Right lobe of liver (tissue), 4 donors: ENCODE measurements at regions not wholly inside any gene's neighbourhood (a gene's known extent, or its start where the extent isn't known, plus 50 kb on each side); places are given as distances from the start of the nearest gene placed in this dataset.

Source experiments
- POLR2A ChIP-seq: fragments of 450-650 bp; IDR thresholded peaks from one replicate; pipeline ENCODE4 v1.6.1; 2017; ENCODE audit warnings: antibody characterized with exemption, mild to moderate bottlenecking
- TF ChIP-seq, protein P1 (sequence below), 4 donors: fragments of 200-600 bp in 3 of 4; fragments of 450-650 bp in 1 of 4; IDR thresholded peaks; one replicate each; pipeline versions ENCODE4 v1.5.1 to v1.8.0; 2016 to 2022; ENCODE audit warnings: antibody characterized with exemption in 4 of 4, mild to moderate bottlenecking in 2 of 4
- donor health status: DM: no; HTN: no; CAD: no.
- donor health status: DM: no; HTN: no; CAD: no.
- donor health status: DM: no; HTN: yes; CAD: no.

- TF ChIP-seq, protein P1, sequence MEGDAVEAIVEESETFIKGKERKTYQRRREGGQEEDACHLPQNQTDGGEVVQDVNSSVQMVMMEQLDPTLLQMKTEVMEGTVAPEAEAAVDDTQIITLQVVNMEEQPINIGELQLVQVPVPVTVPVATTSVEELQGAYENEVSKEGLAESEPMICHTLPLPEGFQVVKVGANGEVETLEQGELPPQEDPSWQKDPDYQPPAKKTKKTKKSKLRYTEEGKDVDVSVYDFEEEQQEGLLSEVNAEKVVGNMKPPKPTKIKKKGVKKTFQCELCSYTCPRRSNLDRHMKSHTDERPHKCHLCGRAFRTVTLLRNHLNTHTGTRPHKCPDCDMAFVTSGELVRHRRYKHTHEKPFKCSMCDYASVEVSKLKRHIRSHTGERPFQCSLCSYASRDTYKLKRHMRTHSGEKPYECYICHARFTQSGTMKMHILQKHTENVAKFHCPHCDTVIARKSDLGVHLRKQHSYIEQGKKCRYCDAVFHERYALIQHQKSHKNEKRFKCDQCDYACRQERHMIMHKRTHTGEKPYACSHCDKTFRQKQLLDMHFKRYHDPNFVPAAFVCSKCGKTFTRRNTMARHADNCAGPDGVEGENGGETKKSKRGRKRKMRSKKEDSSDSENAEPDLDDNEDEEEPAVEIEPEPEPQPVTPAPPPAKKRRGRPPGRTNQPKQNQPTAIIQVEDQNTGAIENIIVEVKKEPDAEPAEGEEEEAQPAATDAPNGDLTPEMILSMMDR (IDR thresholded peaks at IDR 0.05): no peak
- TF ChIP-seq POLR2A: no peak
These were observed 96.1 kb upstream of the SOX2 start for GRCh38 chr3:181615666-181616065.
